GM18505 (cell line): ENCODE measurements at regions not wholly inside any gene's neighbourhood (a gene's known extent, or its start where the extent isn't known, plus 50 kb on each side); places are given as distances from the start of the nearest gene placed in this dataset.

ENCODE experiments used
- ATAC-seq: cut with Tn5 transposase; IDR thresholded peaks from one replicate; pipeline ENCODE4 v1.9.1; 2021; ENCODE audit not compliant: unreplicated experiment
- POLR2A ChIP-seq: IDR thresholded peaks from 4 replicates; pipeline ENCODE4 v1.6.1; 2011; ENCODE audit warnings: borderline replicate concordance; ENCODE audit not compliant: insufficient read depth, insufficient read length; ENCODE audit errors: extremely low read depth

- no peak for ATAC-seq
- TF ChIP-seq POLR2A = no peak
Measured at GRCh38 chr5:173796721-173797495, 91.2 kb upstream of the CPEB4 start.

DNA sequence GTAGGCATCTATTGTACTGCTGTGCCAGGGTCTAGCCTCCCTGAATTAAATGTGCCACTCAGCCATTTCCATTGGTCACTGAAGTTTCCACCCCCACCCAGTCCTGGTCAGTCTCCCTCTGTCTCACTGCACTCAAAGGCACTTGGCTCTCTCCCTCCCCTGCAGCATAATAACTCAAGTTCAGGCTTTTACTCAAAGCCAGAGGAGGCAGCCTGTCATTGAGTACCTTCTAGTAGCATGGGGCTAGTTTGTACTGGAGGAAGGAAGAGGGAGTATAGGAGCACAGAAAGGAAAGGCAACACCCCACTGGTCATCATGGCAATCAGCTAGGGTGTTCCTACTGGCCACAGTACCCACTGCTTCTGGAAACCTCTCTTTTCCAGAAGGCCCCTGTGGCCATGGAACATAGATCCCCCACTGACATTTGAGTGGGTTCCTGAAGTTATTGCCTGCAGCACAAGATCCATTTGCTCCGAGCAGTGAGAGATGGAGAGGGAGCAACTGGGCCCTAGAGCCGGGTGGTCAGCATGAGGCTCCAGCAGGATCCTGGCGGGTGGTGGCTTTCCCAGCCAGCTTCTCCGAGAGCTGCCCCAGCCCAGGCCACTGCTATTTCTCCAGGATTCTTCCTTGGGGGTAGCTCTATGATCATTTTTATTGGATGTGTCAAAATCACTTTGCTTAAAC lies 89.9 kb upstream of the CPEB4 start:
- no peak for TF ChIP-seq POLR2A
- no peak for ATAC-seq

DNA sequence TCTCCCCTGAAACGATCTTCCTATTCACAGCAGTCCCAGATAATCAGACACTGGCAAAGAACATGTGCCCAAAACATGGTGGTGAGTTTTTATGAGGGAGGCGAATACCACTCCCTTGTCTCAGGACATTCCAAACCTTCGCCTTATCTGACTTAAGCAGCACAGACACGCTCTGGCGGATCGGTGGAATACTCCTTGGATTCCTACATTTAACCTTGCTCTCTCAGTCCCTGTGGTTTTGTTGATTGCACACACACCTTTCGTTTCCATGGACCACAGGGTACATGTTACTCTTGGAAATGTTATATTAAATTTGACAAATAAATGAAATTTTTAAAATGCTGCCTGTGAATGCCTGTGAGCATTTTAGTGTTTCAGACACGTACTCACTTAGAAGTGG lies 87.8 kb upstream of the CPEB4 start:
- TF ChIP-seq POLR2A = no peak
- ATAC-seq = no peak

DNA sequence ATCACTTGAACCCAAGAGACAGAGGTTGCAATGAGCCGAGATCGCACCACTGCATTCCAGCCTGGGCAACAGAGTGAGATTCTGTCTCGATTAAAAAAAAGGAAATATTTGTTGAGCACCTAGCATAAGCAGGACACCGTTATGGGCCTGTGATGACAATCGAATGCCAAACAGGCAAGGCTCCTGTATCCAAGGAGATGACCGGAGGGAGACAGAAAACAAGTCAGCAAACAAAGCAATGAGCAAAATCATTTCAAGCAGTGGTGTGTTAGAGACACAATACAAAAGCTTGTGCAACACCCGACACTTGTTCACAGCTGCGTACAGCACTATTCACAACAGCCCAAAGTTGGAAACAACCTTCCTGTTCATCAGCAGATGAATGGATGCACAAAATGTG lies 87.1 kb upstream of the CPEB4 start:
- TF ChIP-seq POLR2A = no peak
- ATAC-seq = no peak

- no peak for TF ChIP-seq POLR2A
- no peak for ATAC-seq
Measured at GRCh38 chr5:173802670-173803165, 85.4 kb upstream of the CPEB4 start.

GRCh38 chr5:173804579-173804978 lies 83.6 kb upstream of the CPEB4 start:
- TF ChIP-seq POLR2A = no peak
- ATAC-seq = no peak

GRCh38 chr5:173806270-173807035 lies 81.7 kb upstream of the CPEB4 start:
- no peak for ATAC-seq
- no peak for TF ChIP-seq POLR2A

DNA sequence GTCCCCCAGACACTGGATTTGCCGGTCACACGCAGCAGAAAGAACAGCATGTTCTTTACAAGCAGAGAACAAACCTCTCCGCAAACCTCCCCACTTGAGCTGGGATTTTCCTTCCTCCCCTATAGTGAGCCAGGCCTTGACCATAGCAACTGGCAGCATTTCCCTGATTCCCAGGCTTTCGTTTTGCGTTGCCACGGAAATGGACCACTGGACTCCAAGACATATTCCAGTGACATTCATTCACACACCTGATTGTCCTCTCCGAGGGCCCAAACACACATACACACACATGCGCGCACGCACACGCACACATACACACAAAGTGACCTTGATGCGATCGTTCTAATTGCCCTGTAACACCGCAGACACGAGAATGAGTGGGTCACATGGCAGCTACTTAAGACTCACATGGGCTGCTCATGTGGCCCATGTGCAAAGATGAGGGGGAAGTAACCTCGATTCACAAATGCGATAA lies 80.9 kb upstream of the CPEB4 start:
- no peak for TF ChIP-seq POLR2A
- no peak for ATAC-seq

DNA sequence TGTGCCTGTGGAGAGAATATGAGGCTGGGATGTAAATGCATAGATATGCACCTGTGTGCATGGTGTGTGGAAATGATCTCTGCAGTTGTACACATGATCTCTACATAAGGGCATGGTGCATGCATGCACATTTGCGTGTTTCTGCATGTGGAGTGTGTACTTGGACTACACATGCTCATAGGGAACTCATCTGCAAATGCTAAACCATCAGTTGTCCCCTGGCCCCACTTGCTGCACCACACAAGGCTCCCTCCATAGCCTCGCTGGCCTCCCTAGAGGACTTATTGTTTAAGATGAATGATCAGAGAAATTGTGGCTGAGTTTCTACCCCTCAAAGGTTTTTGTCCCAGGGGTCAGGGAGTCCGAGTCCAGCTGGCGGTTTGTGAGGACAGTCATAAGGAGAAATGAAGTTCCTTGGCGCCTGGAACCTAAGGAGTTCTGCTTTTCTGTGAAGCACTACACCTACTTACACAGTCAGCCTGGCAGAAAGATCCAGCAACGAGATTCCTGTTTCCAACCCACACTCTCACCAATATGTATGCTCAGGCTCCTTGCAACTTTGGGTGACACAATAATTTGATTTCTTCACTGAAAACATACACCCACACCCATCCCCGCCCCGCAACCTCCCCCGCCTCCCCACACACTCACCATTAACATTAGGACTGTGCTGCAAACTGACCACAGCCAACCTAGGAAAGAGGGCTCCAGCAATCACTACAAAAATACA lies 79.9 kb upstream of the CPEB4 start:
- no peak for ATAC-seq
- TF ChIP-seq POLR2A = no peak

DNA sequence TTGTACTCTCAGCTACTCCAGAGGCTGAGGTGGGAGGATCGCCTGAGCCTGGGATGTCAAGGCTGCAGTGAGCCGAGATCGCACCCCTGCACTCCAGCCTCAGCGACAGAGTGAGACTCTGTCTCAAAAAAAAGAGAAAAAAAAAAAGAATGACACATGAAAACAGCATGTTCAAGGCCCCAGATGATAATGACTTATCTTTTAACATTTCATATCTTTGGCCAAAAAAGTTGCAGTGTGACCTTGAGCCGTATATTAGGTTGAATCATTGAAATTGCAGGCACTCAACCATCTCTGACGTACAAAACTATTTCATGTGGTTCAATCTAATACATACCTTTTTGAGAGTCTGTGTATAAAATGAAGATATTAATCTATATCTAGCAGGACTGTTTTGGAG lies 79.1 kb upstream of the CPEB4 start:
- no peak for TF ChIP-seq POLR2A
- no peak for ATAC-seq

GRCh38 chr5:173812811-173813550 lies 75.2 kb upstream of the CPEB4 start:
- no peak for TF ChIP-seq POLR2A
- no peak for ATAC-seq

- no peak for TF ChIP-seq POLR2A
- no peak for ATAC-seq
Measured at GRCh38 chr5:173814053-173814452, 74.1 kb upstream of the CPEB4 start.
